Muscle of back (tissue), 3 donors: ENCODE measurements at regions not wholly inside any gene's neighbourhood (a gene's known extent, or its start where the extent isn't known, plus 50 kb on each side); places are given as distances from the start of the nearest gene placed in this dataset.

Source experiments
- DNase-seq, 3 donors: peaks; one replicate each; pipeline versions ENCODE4 v3.0.0 to v3.0.0-alpha.2; 2013

DNA sequence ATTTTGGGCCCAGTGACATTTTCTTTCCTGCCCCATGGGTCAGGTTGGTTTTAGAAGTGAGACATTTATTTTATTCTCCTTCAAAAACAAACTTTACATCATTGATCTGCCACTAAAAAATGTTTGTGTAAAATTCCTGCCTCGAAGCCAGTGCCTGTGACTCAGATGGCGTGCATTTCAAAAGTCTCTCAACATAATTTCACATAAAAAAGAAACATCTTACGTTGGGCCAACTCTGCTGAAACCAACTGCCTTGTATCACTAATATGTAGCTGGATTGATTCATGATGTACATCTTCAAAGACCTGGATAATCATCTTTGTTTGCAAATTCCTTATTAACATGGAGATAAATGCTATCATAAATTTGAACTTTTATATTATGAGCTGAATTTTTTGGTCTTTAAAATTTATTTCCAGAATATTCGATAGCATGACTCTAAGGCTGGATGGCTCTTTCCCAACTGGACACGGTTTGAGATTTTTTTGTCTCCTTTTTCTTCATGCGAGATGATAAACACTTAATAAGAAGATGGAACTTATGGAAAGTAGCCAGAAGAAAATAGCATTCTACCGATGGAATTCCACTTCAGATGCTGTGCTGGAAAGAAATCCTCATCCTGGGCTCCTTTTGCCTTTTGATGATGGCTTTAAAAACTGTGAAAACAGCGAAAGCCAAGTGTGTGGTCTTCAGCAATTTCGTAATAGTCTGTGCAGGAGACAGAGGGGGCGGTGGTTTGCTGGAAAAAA lies 420.5 kb downstream of the FGF9 start:
- peak; percentile 78 to 90 (median 79) for DNase-seq

DNA sequence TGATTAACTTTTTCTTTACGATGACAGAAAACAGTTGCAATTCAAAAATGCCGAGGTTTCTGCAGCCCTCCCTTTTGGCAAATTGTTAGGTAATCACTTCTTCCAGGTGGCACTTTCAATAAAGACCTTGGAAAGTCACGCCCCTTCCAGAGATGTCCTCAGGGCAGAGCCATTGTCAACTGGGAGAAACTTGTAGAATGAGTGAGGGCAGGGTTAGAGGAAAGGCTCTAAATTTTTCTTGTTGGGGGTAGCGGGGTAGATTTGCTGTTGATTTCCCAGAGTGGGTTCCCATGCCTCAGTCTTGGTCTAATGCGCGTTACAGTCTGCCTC lies 421.1 kb downstream of the FGF9 start:
- no peak for DNase-seq

DNA sequence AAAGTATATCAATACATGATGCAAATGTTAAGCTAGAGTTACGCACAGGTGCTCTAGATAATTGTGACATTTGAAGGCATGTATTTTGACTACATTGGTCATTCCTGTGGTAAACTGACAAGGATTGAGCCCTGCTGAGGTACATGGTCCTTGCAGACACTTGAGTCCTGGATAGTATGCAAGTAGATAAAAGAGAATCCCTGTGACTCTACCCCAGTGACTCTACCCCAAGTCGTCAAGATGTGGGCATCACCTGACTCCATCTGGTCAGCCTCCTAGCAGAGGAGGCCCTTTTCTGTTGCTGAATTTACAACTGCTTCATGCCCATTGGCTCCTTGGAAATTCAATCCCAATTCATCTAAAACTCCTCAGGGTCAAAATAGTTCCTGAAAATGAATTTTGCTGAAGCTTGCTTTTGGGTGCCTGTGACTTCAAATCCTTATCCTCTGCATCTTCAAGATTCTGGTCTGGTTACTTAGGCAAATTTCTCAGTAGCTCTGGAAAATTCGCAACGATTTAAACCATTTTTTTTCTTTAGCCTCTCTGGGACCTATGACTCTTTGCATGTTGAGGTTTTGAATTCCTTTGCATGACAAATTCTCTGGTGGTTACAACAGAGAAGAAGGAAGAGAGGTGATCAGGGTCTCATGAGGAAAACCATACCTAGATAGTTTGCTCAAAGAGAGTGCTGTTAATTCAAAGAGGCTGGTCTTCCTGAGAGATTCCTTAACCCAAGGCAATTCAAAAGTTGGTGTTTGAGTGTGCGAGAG lies 422.1 kb downstream of the FGF9 start:
- no peak for DNase-seq

DNA sequence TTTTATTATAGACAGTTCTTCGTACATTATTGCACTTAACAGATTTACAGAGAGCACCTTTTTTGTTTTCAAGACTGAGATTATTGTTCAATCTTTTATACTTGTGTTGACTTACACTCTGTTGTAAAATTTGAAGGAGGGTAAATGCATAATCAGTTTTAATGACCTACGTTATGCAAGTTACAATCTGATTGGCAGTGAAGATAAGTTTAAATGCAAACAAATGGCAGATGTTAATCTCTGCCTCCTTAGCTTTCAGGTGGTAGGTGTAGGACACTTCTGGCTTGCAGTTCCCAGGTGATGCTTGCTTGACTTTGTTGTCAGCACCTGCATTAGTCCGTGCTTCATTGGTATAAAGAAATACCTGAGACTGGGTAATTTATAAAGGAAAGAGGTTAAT lies 424.9 kb downstream of the FGF9 start:
- DNase-seq = no peak

GRCh38 chr13:22099585-22099984 lies 428.7 kb downstream of the FGF9 start:
- DNase-seq = no peak

DNA sequence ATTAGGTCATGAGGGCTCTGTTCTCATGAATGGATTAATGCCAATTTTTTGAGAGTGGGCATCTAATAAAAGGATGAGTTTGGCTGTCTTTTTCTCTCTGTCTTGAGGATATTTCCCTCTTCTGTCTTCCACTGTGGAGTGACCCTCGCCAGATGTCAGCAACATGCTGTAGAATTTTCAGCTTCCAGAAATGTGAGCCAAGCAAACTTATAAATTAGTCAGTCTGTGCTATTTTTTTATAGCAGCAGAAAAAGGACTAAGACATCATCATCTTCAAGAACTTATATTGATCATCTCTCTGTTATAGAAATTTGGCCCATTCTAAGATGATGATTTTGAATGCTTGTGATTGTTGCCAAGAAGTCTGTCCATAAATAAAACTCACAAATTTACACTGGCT lies 431.4 kb downstream of the FGF9 start:
- DNase-seq = peak; percentile 64 to 86 (median 78)

DNA sequence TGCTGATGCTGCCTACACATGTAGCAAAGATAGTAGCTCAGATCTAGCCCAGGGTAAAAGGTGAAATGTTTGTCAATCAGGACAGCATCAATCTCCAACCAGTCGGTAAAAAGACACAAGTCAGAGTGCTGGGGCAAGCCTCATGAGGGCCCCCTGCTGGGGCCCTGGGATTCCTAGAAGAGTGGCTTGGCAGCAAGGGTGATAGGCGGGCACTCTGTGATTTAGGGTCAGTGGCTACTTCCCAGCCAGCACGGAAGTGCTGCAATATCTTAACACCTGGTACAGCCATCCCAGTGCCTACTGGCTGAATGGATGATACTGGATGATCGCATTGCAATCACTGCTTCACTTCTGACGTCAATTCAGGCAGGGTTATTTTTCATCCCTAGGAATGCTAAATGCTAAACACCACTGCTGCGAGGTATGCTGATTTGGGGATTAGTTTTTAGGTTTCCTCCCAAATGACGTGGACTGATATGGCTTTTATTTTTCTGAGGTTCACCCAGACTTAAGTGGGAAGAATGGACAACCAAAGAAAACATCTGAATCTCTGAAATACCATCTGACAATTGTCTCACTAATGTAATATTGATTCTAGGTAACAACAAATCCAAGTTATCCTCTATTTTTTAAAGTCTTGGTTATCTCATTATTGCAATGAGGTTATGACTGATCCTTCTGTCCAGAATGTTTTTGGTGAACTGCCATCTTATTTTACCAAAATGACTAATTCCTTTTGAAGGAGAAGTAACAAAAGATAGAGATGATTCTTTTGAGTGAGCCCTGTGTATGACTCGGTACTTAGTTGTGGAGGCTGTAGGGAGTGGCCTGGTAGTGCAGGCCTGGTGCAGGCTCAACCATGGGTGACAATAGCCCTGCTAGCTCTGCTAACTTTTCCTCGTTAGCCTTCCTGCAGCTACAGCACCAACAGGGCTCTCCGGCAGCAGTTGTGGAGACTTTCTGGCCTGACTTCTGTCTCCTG lies 432.5 kb downstream of the FGF9 start:
- DNase-seq = no peak

DNA sequence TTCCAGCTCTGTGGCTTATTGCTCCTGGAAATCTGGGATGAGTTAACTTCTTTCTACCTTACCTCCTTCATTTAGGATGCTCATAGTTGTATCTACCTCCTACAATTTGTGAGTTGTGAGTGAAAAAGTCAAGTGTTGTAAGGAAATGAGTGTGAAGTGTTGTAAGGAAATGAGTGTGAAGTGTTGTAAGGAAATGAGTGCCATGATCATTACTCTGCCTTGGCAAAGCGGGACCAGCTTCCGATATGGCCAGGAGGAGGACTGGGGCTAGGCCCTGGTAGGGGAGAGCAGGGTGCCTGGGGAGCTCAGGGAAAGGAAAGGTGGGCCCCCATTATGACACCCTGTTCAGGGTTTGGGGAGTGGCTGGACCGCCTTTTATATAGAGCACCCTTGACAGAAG lies 435.2 kb downstream of the FGF9 start:
- no peak for DNase-seq

- no peak for DNase-seq
Measured at GRCh38 chr13:22107549-22107948, 436.7 kb downstream of the FGF9 start.

DNA sequence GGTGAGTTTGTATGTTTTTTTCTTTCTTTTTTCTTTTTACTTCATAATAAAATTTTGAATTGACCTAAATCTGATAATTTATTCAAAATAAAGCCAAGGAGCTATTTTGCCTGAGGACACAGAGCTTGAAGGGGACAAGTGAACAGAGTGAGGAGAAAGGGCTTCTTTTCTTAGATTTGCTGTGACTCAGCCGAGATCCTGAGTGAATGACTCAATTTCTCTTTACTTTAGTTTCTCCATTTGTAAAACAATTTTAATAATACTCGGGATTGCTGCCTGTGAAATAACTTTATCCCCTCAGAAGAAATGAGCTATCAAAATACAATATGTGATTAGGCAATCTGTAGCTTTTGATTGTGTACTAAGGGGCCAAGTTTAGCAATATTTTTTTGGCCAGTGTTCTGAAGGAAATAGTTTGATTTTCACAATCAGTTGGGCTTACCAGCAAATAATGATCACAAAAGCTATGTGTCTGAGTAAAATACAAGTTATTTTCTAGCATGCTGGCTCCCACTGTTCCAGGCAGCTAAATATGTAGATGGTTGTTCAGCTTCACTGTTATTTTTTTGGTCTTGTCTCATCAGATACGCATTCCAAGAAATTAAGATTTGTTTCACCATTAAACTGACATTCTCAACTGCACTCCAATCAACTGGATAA lies 437.5 kb downstream of the FGF9 start:
- DNase-seq = peak in 2 of 3 donors; percentile 69 to 76

GRCh38 chr13:22108979-22109378 lies 438.1 kb downstream of the FGF9 start:
- peak; percentile 86 to 95 (median 91) for DNase-seq

- DNase-seq = no peak
Measured at GRCh38 chr13:22110368-22110767, 439.5 kb downstream of the FGF9 start.

- no peak for DNase-seq
Measured at GRCh38 chr13:22111152-22111783, 440.4 kb downstream of the FGF9 start.

- no peak for DNase-seq
Measured at GRCh38 chr13:22111961-22112360, 441.1 kb downstream of the FGF9 start.

GRCh38 chr13:22112956-22113745 lies 442.3 kb downstream of the FGF9 start:
- no peak for DNase-seq

GRCh38 chr13:22114630-22115311 lies 443.9 kb downstream of the FGF9 start:
- no peak for DNase-seq

DNA sequence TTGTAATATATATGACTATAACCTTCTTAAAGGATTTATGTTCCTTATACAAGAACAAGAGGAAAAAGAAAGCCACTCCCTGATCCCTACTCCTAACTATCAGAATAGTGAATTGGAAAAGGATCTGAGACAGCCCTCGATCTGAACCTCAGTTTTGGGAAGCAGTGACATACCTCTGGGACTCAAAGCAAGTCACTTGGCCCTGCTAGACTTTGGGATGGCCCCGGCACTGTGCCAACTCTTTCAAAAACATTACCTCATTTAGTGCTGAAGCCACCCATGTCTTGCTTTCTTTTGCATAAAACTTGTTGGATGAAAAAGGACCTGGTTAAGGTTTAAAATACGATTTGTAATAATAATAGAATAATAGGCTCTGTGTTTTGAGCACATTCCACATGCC lies 447.3 kb downstream of the FGF9 start:
- DNase-seq = peak in 1 of 3 donors; percentile 59

DNA sequence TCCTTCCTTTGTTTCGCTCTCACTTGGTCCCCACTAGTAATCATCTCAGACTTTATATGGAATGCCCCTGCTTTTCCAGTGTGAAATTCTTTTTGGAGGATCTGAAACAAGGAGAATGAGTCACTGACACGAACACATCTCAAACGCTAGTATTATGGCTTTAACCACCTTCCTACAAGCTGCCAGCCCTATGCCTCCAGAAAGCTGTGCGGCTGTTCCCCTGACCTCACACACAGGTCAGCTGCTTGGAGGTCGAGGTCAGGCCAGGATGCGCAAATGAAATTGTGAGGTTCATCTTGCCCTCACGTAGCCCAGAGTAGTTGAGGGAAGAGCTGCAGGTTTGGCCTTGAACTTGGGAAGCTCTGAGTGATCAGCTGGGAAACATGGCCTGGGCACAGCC lies 449.8 kb downstream of the FGF9 start:
- DNase-seq = no peak

GRCh38 chr13:22121146-22121739 lies 450.4 kb downstream of the FGF9 start:
- DNase-seq = no peak
